Omental fat pad (tissue), 3 donors: ENCODE measurements at regions not wholly inside any gene's neighbourhood (a gene's known extent, or its start where the extent isn't known, plus 50 kb on each side); places are given as distances from the start of the nearest gene placed in this dataset.

Experiments
- ATAC-seq: fragments of 150-250 bp; one replicate; pipeline ENCODE4 v1.9.1; 2016; ENCODE audit warnings: mild to moderate bottlenecking, moderate library complexity; ENCODE audit not compliant: low FRiP score
- DNase-seq: peaks from one replicate; pipeline ENCODE4 v3.0.0-alpha.2; 2019; ENCODE audit warnings: low spot score
- TF ChIP-seq, protein P1 (sequence below), 3 donors: fragments of 450-650 bp; IDR thresholded peaks; one replicate each; pipeline ENCODE4 v1.5.1; 2016 to 2017; ENCODE audit warnings: antibody characterized with exemption in 3 of 3, mild to moderate bottlenecking in 3 of 3, moderate library complexity in 2 of 3

DNA sequence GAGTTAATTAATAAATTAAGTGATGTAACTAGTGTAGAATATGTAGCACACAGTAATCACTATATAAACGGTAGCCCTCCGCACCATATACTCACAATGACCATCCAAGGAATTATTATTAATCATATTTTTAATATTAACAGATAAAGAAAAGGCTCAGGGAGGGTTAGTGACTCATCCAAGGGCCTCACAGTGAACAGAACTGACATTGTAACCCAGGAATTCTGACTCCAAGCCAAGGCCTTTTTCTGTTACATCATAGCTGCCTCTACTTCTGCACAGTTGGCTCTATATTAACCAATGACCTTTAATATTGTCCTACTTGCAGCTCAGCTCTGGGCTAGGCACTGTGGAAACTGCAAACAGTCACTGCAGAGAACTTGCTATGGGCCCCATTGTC is 117.5 kb upstream of the SIRPG start:
- TF ChIP-seq, protein P1, sequence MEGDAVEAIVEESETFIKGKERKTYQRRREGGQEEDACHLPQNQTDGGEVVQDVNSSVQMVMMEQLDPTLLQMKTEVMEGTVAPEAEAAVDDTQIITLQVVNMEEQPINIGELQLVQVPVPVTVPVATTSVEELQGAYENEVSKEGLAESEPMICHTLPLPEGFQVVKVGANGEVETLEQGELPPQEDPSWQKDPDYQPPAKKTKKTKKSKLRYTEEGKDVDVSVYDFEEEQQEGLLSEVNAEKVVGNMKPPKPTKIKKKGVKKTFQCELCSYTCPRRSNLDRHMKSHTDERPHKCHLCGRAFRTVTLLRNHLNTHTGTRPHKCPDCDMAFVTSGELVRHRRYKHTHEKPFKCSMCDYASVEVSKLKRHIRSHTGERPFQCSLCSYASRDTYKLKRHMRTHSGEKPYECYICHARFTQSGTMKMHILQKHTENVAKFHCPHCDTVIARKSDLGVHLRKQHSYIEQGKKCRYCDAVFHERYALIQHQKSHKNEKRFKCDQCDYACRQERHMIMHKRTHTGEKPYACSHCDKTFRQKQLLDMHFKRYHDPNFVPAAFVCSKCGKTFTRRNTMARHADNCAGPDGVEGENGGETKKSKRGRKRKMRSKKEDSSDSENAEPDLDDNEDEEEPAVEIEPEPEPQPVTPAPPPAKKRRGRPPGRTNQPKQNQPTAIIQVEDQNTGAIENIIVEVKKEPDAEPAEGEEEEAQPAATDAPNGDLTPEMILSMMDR (IDR thresholded peaks at IDR 0.05): no peak
- no peak for ATAC-seq
- no peak for DNase-seq

DNA sequence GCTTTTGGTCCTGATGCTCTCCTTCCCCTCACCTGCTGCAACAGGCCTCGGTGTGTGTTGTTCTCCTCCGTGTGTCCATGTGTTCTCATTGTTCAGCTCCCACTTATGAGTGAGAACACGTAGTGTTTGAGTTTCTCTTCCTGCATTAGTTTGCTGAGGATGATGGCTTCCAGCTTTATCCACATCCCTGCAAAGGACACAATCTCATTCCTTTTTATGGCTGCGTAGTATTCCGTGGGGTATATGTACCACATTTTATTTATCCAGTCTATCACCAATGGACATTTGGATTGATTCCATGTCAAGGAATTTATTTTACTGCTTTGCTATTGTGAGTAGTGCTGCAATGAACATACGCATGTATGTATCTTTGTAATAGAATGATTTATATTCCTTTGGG is 116.9 kb upstream of the SIRPG start:
- TF ChIP-seq, protein P1 (IDR thresholded peaks at IDR 0.05): no peak
- ATAC-seq: no peak
- no peak for DNase-seq

DNA sequence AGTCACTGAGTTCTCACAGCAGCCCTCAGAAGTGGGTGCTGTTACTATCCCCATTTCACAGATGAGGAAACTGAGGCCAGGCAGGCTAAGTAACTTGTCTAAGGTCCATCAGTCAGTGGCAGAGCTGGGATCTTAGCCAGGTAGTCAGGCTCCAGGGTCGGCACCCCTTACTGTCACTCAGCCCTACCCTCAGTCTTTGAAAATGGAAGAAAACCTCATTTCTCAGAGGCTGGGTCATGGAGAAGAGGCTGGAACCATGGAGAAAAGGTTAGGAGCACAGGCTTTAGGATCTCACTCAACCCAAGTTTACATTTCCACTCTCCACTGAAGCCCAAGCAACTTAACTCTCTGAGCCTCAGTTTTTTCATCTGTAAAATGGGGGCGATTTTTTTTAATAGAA is 116.2 kb upstream of the SIRPG start:
- no peak for DNase-seq
- TF ChIP-seq, protein P1 (IDR thresholded peaks at IDR 0.05): no peak
- ATAC-seq: no peak

DNA sequence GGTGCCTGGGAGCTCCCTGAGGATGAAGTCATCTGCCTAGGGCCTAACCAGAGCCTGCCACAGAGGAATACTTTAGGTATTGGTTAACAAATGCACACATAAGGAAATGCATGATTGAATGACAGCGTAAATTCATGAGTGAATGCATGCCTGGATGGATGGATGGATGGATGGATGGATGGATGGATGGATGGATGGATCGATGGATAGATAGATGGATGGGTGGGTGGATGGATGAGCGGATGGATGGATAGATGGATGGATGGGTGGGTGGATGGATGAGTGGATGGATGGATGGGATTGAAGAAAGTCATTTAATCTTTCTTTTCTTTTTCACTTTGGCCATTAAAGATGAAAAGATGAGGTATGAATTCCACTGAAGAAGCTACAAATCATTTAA is 111.9 kb upstream of the SIRPG start:
- TF ChIP-seq, protein P1 (IDR thresholded peaks at IDR 0.05): no peak
- no peak for ATAC-seq
- no peak for DNase-seq

DNA sequence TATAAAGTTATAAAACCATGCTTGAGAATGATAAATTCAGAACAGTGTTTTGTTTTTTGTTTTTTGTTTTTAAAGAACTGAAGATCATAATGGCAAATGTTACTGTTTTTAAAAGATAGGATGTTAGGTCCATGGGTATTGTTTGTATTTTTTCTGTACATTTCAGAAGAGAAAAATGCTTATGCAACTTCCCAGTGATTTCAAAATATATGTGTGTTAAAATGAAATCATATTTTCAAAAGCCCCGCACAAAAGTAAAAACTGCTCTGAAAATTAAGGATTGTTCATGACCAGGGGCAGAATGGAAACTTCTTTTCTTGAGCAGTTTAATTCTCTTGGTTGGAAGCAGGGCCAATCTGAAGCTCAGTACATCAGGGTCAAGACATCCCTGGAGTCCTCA is 109.2 kb upstream of the SIRPG start:
- ATAC-seq (no peak), DNase-seq (no peak)
- TF ChIP-seq, protein P1 (IDR thresholded peaks at IDR 0.05): no peak

DNA sequence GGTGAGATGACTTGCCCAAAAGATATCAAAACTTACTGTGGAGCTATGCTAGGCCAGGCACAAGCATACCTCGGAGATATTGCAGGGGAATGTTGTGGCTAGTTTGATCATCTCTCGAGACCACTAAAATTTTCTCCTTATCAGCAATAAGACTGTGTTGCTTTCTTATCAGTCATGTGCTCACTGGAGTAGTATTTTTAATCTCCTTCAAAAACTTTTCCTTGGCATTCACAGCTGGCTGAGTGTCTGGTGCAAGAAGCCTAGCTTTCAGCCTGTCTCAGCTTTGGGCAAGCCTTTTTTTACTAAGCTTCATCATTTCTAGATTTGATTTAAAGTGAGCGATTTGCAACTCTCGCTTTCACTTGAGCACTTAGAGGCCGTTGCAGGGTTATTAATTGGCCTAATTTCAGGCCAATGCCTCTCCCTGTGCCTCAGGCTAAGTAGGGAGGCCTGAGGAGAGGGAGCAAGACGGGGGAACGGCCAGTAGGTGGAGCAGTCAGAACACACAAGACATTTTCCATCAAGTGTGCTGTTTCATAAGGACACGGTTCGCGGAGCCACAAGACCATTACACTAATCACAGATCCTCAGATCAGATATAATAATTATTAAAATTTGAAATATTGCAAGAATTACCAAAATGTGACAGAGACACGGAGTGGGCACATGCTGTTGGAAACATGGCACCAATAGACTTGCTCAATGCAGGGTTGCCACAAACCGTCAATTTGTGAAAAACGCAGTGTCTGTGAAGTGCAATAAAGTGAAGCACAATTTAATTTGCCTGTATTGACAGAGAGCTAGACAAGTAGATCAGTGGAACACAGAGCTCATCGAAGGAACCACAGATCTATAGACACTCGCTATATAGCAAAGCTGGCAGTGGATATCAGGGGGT is 106.8 kb upstream of the SIRPG start:
- peak; percentile 92 for ATAC-seq
- peak; percentile 55 for DNase-seq
- TF ChIP-seq, protein P1 (IDR thresholded peaks at IDR 0.05): no peak

DNA sequence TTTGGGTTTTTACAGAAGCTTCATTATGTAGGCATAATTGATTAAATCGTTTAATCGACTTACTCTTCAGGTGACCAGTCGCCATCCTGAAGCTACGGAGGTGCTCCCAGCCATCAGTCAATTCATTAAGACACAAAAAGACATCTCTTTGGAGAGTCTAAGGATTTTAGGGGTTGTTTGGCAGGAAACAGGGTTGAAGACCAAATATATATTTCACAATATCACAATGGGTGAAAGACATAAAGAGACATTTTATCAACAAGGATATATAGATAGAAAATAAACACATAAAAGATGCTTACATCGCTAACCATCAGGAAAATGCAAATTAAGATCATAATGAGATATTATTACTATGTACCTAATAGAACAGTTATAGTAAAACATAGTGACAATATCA is 104.0 kb upstream of the SIRPG start:
- no peak for DNase-seq
- TF ChIP-seq, protein P1 (IDR thresholded peaks at IDR 0.05): no peak
- ATAC-seq: no peak
